Adrenal gland (tissue), 5 donors: ENCODE measurements at regions not wholly inside any gene's neighbourhood (a gene's known extent, or its start where the extent isn't known, plus 50 kb on each side); places are given as distances from the start of the nearest gene placed in this dataset.

Experiments
- CTCF ChIP-seq, 6 experiments: fragments of 450-650 bp in 4 of 6; fragments of 200-600 bp in 2 of 6; sonication (generic) in 1 of 6; IDR thresholded peaks; 1 replicate in 5 of 6; 2 replicates in 1 of 6; pipeline versions ENCODE4 v1.5.1 to v1.8.0; 2016 to 2021; ENCODE audit warnings: antibody characterized with exemption in 6 of 6, mild to moderate bottlenecking in 2 of 6, moderate library complexity in 1 of 6
- POLR2A ChIP-seq, 2 donors: fragments of 450-650 bp; IDR thresholded peaks; one replicate each; pipeline ENCODE4 v1.6.1; 2017; ENCODE audit warnings: antibody characterized with exemption in 2 of 2, mild to moderate bottlenecking in 2 of 2, moderate library complexity in 1 of 2
- donor health status: DM: no; HTN: no; CAD: no.

- TF ChIP-seq CTCF (IDR thresholded peaks at IDR 0.05), result no peak
- no peak for TF ChIP-seq POLR2A (IDR thresholded peaks at IDR 0.05)
Observed at GRCh38 chr12:93325855-93326254, 51.9 kb upstream of the NUDT4 start.
